Thyroid gland (tissue), 4 donors: ENCODE measurements at regions not wholly inside any gene's neighbourhood (a gene's known extent, or its start where the extent isn't known, plus 50 kb on each side); places are given as distances from the start of the nearest gene placed in this dataset.

ENCODE experiments used
- DNase-seq, 2 donors: peaks; one replicate each; pipeline ENCODE4 v3.0.0-alpha.2; 2019
- H3K27ac ChIP-seq, 3 donors: fragments of 200-600 bp; sonication (generic); 1 replicate in 2 of 3; 2 replicates in 1 of 3; pipeline ENCODE4 v1.5.1; 2016 to 2019; ENCODE audit warnings: mild to moderate bottlenecking in 1 of 3, moderate library complexity in 1 of 3
- H3K27me3 ChIP-seq: fragments of 200-600 bp; sonication (generic); one replicate; pipeline ENCODE4 v1.5.1; 2019
- H3K36me3 ChIP-seq, 2 donors: fragments of 200-600 bp; sonication (generic); one replicate each; pipeline ENCODE4 v1.5.1; 2016 to 2019
- H3K4me1 ChIP-seq, 2 donors: fragments of 200-600 bp; sonication (generic); one replicate each; pipeline ENCODE4 v1.5.1; 2017 to 2019
- H3K4me3 ChIP-seq, 3 donors: fragments of 200-600 bp; sonication (generic); replicated peaks in 1 of 3; 1 replicate in 2 of 3; 2 replicates in 1 of 3; pipeline ENCODE4 v1.5.1; 2016; ENCODE audit warnings: mild to moderate bottlenecking in 1 of 3
- H3K9me3 ChIP-seq: fragments of 200-600 bp; sonication (generic); one replicate; pipeline ENCODE4 v1.5.1; 2017
- POLR2A ChIP-seq, 2 donors: fragments of 450-650 bp; IDR thresholded peaks; one replicate each; pipeline ENCODE4 v1.6.1; 2017; ENCODE audit warnings: antibody characterized with exemption in 2 of 2, mild to moderate bottlenecking in 2 of 2, moderate library complexity in 1 of 2
- WGBS, 2 donors: methylation state at CpG; one replicate each; pipeline ENCODE4 v1.1.5; 2017; 5-methylcytosine and 5-hydroxymethylcytosine counted together
- intact Hi-C: fragments of 100-400 bp; cut with DNase I; formaldehyde crosslinking; loops from one replicate; pipeline ENCODE4 v1.15.1; 2023
- TF ChIP-seq, protein P1 (sequence below), 6 experiments: fragments of 200-600 bp in 3 of 6; fragments of 450-650 bp in 3 of 6; sonication (generic) in 3 of 6; IDR thresholded peaks; one replicate each; pipeline ENCODE4 v1.5.1; 2016 to 2019; ENCODE audit warnings: antibody characterized with exemption in 6 of 6, mild to moderate bottlenecking in 2 of 6, inconsistent platforms in 1 of 6, moderate library complexity in 1 of 6

DNA sequence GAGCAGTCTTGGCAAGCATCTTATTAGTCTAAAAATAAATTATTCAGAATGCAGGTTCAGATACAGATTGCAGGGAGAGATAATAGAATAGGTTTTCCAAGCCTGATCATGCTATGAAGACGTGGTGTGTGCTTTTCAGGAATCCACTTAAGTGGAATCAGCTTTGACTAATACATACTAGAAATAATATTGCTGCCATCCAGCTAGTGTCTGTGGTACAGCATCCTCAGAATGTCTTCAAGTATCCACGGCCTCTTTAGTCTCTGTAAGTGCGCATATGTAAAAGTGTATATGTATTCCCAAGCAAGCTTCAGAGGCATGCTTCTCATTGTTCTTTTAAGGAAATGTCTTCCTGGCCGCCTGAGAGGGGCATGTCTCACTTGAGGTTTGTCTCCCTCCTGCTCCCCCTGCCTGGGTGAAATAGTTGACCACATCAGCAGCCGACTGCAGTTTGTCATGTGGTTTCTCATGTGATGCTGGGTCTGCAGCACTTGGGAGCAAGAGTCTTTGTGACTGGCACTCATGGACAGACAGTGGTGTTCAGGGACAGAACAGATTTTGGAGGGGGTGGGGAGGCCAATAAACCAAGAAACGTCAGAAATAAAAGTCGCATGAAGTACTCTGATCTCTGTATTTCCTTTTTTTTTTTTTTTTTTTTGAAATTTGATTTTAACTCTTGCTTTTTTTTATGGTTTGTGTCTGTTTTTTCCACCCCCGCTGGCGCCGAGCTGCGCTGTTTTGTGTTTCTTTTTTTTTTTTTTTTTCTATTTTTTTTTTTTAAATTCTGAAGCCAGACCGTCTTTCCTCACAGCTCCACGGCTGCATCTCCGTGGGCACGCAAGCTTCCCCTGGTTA is 150.8 kb downstream of the PRL start:
- H3K4me1 ChIP-seq = peaks cover 29 to 52% of the 10 kb centered on the region in 2 donors
- intact Hi-C loops = loop anchor here (10.0 kb wide), 1 partner anchor 551 kb away; the partner anchor contains the start of gene SOX4

DNA sequence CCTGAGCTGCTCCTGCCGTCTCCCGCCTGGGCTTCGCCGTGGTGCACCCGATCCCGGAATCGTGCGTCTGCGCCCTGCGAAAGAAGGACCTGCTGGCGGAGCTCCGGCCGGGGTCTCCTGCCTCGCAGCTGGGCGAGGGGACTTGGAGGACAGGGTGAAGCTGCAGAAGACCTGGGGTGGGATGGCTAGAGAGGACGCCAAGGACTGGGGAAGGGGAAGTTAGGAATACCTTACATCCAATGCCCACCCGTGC is 150.2 kb downstream of the PRL start:
- WGBS, 2 donors = 84 to 93% methylated on average over 17 of the region's 17 CpGs
- Histone ChIP-seq H3K4me1 (peaks cover 24 to 46% of the 10 kb centered on the region in 2 donors), H3K9me3 (no peaks in the 10 kb centered on the region), H3K4me3 (no peak overlapping the region), H3K27me3 (no peaks in the 10 kb centered on the region), H3K36me3 (no peaks in the 10 kb centered on the region), H3K27ac (no peak overlapping the region)
- TF ChIP-seq, protein P1, sequence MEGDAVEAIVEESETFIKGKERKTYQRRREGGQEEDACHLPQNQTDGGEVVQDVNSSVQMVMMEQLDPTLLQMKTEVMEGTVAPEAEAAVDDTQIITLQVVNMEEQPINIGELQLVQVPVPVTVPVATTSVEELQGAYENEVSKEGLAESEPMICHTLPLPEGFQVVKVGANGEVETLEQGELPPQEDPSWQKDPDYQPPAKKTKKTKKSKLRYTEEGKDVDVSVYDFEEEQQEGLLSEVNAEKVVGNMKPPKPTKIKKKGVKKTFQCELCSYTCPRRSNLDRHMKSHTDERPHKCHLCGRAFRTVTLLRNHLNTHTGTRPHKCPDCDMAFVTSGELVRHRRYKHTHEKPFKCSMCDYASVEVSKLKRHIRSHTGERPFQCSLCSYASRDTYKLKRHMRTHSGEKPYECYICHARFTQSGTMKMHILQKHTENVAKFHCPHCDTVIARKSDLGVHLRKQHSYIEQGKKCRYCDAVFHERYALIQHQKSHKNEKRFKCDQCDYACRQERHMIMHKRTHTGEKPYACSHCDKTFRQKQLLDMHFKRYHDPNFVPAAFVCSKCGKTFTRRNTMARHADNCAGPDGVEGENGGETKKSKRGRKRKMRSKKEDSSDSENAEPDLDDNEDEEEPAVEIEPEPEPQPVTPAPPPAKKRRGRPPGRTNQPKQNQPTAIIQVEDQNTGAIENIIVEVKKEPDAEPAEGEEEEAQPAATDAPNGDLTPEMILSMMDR (IDR thresholded peaks at IDR 0.05) = no peak
- no peak for TF ChIP-seq POLR2A (IDR thresholded peaks at IDR 0.05)
- intact Hi-C loops = loop anchor here (10.0 kb wide), 1 partner anchor 552 kb away; the partner anchor contains the start of gene SOX4
- DNase-seq = no peak

More for the DNA sequence above, 150.8 kb downstream of the PRL start:
- WGBS, 2 donors = 54 to 58% methylated on average over 15 of the region's 15 CpGs
- no peak overlapping the region for H3K4me3 ChIP-seq
- peak in 1 of 2 donors; percentile 6 for DNase-seq
- no peak overlapping the region for H3K27ac ChIP-seq
- no peaks in the 10 kb centered on the region for H3K27me3 ChIP-seq
- H3K9me3 ChIP-seq = no peaks in the 10 kb centered on the region
- no peaks in the 10 kb centered on the region for H3K36me3 ChIP-seq
- no peak for TF ChIP-seq POLR2A (IDR thresholded peaks at IDR 0.05)
- TF ChIP-seq, protein P1 (IDR thresholded peaks at IDR 0.05) = peak in 4 of 6 experiments; percentile 8 to 34 (median 30)

DNA sequence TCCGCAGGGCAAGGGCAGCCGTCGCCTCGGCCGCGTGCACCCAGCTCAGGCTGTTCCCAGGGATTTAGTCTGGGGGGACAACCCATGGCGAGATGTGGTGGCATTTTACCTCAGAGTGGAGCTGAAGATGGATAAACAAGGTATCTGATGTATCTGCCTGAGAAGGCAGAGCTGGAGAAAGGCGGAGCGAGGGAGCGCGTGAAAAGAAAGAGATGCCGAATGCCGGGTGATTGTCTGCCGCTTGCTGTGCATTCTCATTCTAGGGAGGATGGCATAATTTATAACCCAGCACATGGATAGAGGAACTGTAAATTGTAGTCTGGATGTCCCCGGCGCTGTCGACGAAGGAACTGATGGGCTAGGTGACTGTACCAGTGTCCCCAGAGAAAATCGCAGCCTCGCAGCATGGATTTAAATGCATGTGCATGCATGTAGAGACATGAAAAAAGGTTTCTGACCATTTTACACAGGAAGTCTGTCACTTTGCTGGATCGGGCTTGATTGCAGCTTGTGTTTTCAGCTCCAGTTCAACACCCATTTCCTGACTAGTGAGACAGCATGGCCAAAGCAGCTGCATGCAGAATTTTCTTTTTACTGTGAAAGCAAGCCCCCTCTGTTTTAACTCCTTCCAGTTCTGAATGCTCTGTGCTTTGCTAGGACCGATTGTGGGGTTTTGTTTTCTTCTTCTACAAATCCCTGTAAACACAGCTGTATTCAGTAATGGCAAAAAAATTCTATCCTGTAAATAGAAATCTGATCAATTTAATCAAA is 149.7 kb downstream of the PRL start:
- TF ChIP-seq, protein P1 (IDR thresholded peaks at IDR 0.05) = no peak
- no peak for TF ChIP-seq POLR2A (IDR thresholded peaks at IDR 0.05)
- Histone ChIP-seq H3K9me3 (no peaks in the 10 kb centered on the region), H3K27ac (no peak overlapping the region), H3K36me3 (no peaks in the 10 kb centered on the region), H3K4me3 (no peak overlapping the region), H3K27me3 (no peaks in the 10 kb centered on the region), H3K4me1 (peaks cover 22 to 45% of the 10 kb centered on the region in 2 donors)
- intact Hi-C loops = loop anchor here (10.0 kb wide), 1 partner anchor 552 kb away; the partner anchor contains the start of gene SOX4
- 78 to 82% methylated on average over 22 of the region's 22 CpGs for WGBS, 2 donors
- DNase-seq = no peak

DNA sequence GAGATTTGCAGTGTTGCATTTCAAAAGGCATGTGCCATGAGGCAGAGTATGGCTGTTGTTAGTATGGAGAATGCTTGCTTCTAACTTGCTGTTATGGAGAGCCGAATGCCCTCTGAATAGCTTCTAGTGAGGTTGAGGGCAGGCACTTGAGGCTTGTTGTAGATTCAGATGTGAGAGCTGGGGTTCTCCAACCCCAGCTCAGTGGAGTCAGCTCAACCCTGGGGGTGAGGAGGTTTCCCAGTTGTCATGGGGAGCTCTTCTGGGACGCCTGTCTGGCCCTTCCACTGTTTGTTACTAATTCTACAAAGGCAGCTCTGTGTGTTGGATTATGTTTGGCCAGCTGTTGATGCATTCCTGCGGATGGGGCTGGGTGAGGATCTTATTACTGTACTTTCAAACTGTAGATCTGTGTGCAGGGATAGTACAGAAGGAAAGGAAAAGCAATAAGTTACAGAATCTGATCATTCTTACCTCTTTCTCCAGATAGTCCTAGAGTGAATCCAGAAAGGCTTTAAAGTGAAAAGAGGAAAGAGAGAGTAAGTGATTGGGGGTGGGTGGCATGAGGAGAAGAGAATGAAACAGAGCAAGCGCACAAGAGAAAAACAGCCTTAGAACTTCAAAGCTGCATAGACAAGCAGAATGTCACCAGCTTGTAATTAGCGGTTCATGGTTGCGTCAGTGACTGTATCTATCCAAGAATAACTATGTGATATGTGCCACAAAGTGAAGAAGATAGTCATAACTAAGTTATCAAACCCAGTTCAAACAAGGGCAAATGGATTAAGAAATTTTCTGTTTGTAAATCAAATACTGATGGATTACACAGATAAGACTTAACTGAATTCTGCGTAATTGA is 148.7 kb downstream of the PRL start:
- H3K27ac ChIP-seq = no peak overlapping the region
- TF ChIP-seq, protein P1 (IDR thresholded peaks at IDR 0.05) = no peak
- no peak for TF ChIP-seq POLR2A (IDR thresholded peaks at IDR 0.05)
- no peaks in the 10 kb centered on the region for H3K27me3 ChIP-seq
- no peaks in the 10 kb centered on the region for H3K9me3 ChIP-seq
- H3K36me3 ChIP-seq = no peaks in the 10 kb centered on the region
- intact Hi-C loops = loop anchor here (10.0 kb wide), 1 partner anchor 553 kb away; the partner anchor contains the start of gene SOX4
- H3K4me3 ChIP-seq = no peak overlapping the region
- DNase-seq = peak in 1 of 2 donors; percentile 9
- H3K4me1 ChIP-seq = peaks cover 22 to 45% of the 10 kb centered on the region in 2 donors
- 59% methylated on average over 7 of the region's 7 CpGs for WGBS, 2 donors
